Esophagus squamous epithelium (tissue), 4 donors: ENCODE measurements at regions not wholly inside any gene's neighbourhood (a gene's known extent, or its start where the extent isn't known, plus 50 kb on each side); places are given as distances from the start of the nearest gene placed in this dataset.

Source experiments
- POLR2A ChIP-seq, 4 donors: fragments of 450-650 bp; IDR thresholded peaks; one replicate each; pipeline ENCODE4 v1.6.1; 2017; ENCODE audit warnings: antibody characterized with exemption in 4 of 4, mild to moderate bottlenecking in 4 of 4, moderate library complexity in 3 of 4
- TF ChIP-seq, protein P1 (sequence below), 6 experiments: fragments of 450-650 bp in 4 of 6; fragments of 200-600 bp in 2 of 6; sonication (generic) in 2 of 6; IDR thresholded peaks; one replicate each; pipeline ENCODE4 v1.5.1; 2016 to 2019; ENCODE audit warnings: antibody characterized with exemption in 6 of 6, mild to moderate bottlenecking in 4 of 6, moderate library complexity in 4 of 6

DNA sequence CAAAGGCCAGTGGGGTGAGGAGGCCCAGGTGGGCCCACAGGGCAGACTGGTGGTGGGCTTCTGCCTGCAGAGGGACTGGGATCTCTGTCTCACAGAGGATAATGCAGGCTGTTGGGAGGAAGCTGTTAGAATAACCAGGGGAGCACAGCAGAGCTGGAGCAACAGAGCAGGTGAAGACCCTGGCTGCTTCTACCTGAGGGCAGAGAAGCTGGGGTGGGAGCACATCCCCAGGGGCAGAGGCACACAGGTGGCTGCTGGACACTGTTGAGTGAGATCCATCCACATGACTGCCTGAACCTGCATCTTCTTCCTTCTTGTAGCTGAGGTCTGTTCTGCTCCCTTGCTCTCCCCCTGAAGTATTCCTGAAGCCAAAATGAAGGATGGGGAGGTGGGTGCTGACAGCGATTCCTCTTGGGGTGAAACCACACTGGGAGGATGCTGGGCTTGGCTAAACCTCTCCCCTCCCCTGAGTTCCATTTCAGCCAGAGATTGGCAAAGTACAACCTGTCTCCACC, 1725.0 kb downstream of the TP53TG3F start:
- TF ChIP-seq, protein P1, sequence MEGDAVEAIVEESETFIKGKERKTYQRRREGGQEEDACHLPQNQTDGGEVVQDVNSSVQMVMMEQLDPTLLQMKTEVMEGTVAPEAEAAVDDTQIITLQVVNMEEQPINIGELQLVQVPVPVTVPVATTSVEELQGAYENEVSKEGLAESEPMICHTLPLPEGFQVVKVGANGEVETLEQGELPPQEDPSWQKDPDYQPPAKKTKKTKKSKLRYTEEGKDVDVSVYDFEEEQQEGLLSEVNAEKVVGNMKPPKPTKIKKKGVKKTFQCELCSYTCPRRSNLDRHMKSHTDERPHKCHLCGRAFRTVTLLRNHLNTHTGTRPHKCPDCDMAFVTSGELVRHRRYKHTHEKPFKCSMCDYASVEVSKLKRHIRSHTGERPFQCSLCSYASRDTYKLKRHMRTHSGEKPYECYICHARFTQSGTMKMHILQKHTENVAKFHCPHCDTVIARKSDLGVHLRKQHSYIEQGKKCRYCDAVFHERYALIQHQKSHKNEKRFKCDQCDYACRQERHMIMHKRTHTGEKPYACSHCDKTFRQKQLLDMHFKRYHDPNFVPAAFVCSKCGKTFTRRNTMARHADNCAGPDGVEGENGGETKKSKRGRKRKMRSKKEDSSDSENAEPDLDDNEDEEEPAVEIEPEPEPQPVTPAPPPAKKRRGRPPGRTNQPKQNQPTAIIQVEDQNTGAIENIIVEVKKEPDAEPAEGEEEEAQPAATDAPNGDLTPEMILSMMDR (IDR thresholded peaks at IDR 0.05), result no peak
- TF ChIP-seq POLR2A (IDR thresholded peaks at IDR 0.05), result no peak
